GM10266 (cell line): ENCODE measurements at regions not wholly inside any gene's neighbourhood (a gene's known extent, or its start where the extent isn't known, plus 50 kb on each side); places are given as distances from the start of the nearest gene placed in this dataset.

Experiments
- DNase-seq: peaks from one replicate; pipeline ENCODE4 v3.0.0; 2012; ENCODE audit errors: extremely low spot score
- CTCF ChIP-seq: IDR thresholded peaks from 2 replicates; pipeline ENCODE4 v1.5.1; 2012; ENCODE audit warnings: mild to moderate bottlenecking, low read depth; ENCODE audit not compliant: control insufficient read depth, insufficient read depth; ENCODE audit errors: missing control alignments

GRCh38 chr4:125140966-125141495 is 173.7 kb upstream of the FAT4 start:
- no peak for DNase-seq
- TF ChIP-seq CTCF: no peak

GRCh38 chr4:125135652-125136051 is 179.1 kb upstream of the FAT4 start:
- DNase-seq: no peak
- TF ChIP-seq CTCF: no peak

GRCh38 chr4:125132729-125133128 is 182.0 kb upstream of the FAT4 start:
- DNase-seq: no peak
- no peak for TF ChIP-seq CTCF

GRCh38 chr4:125131891-125132680 is 182.7 kb upstream of the FAT4 start:
- no peak for DNase-seq
- no peak for TF ChIP-seq CTCF

GRCh38 chr4:125125276-125125675 is 189.5 kb upstream of the FAT4 start:
- no peak for DNase-seq
- TF ChIP-seq CTCF: no peak

- no peak for TF ChIP-seq CTCF
- no peak for DNase-seq
These were observed 191.1 kb upstream of the FAT4 start for GRCh38 chr4:125123570-125124109.

- no peak for DNase-seq
- no peak for TF ChIP-seq CTCF
These were observed 193.2 kb upstream of the FAT4 start for GRCh38 chr4:125121581-125121980.
